NB4 (cell line): ENCODE measurements at regions not wholly inside any gene's neighbourhood (a gene's known extent, or its start where the extent isn't known, plus 50 kb on each side); places are given as distances from the start of the nearest gene placed in this dataset.

ENCODE experiments used
- CTCF ChIP-seq: IDR thresholded peaks from one replicate; pipeline ENCODE4 v1.5.1; 2012; ENCODE audit warnings: low read depth, low read length
- POLR2A ChIP-seq: IDR thresholded peaks from 2 replicates; pipeline ENCODE4 v1.6.1; 2011; ENCODE audit warnings: mild to moderate bottlenecking; ENCODE audit not compliant: insufficient read length; ENCODE audit errors: extremely low read depth

DNA sequence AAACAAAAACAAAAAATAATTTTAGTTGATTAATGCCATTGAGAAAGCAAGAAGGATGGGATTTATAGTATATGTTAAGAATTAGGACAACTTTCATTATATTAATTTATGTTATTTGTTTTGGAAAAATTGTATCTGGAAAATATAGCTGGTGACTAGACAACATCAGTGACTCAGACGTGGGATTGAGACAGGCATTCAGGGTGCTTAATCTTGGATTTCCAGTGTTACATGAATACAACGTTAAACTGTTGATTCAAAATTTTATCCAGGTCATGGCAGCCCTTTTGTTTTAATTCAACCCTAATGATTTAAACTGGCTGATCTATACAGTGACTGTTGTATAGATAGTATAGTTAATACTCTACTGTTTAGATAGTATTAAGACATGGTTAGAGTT is 827.1 kb upstream of the B3GALT2 start:
- TF ChIP-seq CTCF (no peak), POLR2A (no peak)
